Fibroblast of lung (primary cell): ENCODE measurements at regions not wholly inside any gene's neighbourhood (a gene's known extent, or its start where the extent isn't known, plus 50 kb on each side); places are given as distances from the start of the nearest gene placed in this dataset.

Source experiments
- DNase-seq, 2 donors: peaks; one replicate each; pipeline versions ENCODE4 v3.0.0 to v3.0.0-alpha.2; 2010; ENCODE audit warnings: low read depth in 2 of 2
- H2AFZ ChIP-seq: 2 replicates; pipeline ENCODE4 v1.5.1; 2012; ENCODE audit warnings: low read length, control low read depth, inconsistent platforms
- H3K27ac ChIP-seq: 2 replicates; pipeline ENCODE4 v1.5.1; 2011; ENCODE audit warnings: low read length, control low read depth; ENCODE audit not compliant: insufficient read depth
- H3K27me3 ChIP-seq: 2 replicates; pipeline ENCODE4 v1.5.1; 2011; ENCODE audit warnings: mild to moderate bottlenecking, low read length; ENCODE audit not compliant: control insufficient read depth, insufficient read depth
- H3K36me3 ChIP-seq: 2 replicates; pipeline ENCODE4 v1.5.1; 2011; ENCODE audit warnings: low read length; ENCODE audit not compliant: control insufficient read depth, insufficient read depth
- H3K4me1 ChIP-seq: 2 replicates; pipeline ENCODE4 v1.5.1; 2011; ENCODE audit warnings: low read length; ENCODE audit not compliant: control insufficient read depth, insufficient read depth; ENCODE audit errors: extremely low read depth
- H3K4me2 ChIP-seq: 2 replicates; pipeline ENCODE4 v1.5.1; 2011; ENCODE audit warnings: low read length, control low read depth; ENCODE audit not compliant: insufficient read depth; ENCODE audit errors: extremely low read depth
- H3K4me3 ChIP-seq, 4 experiments: fragments of 200-600 bp in 1 of 4; sonication (generic) in 1 of 4; replicated peaks in 1 of 4; 2 replicates each; pipeline ENCODE4 v1.5.1; 2011 to 2016; ENCODE audit warnings: low read length in 4 of 4, low read depth in 3 of 4, mild to moderate bottlenecking in 3 of 4, control low read depth in 2 of 4, inconsistent platforms in 1 of 4, mixed read lengths in 1 of 4; ENCODE audit not compliant: insufficient read depth in 1 of 4; ENCODE audit errors: control extremely low read depth in 1 of 4
- H3K79me2 ChIP-seq: 2 replicates; pipeline ENCODE4 v1.5.1; 2012; ENCODE audit warnings: mild to moderate bottlenecking, low read length, inconsistent platforms; ENCODE audit not compliant: control insufficient read depth, insufficient read depth
- H3K9ac ChIP-seq: 2 replicates; pipeline ENCODE4 v1.5.1; 2011; ENCODE audit warnings: mild to moderate bottlenecking, low read length, control low read depth; ENCODE audit not compliant: insufficient read depth
- H3K9me3 ChIP-seq: 2 replicates; pipeline ENCODE4 v1.5.1; 2012; ENCODE audit warnings: low read depth, low read length; ENCODE audit not compliant: control insufficient read depth, insufficient read depth
- H4K20me1 ChIP-seq: 2 replicates; pipeline ENCODE4 v1.5.1; 2011; ENCODE audit warnings: low read length; ENCODE audit not compliant: control insufficient read depth, insufficient read depth; ENCODE audit errors: extremely low read depth
- EZH2 ChIP-seq: IDR thresholded peaks from 2 replicates; pipeline ENCODE4 v1.5.1; 2012; ENCODE audit warnings: low read length, control low read depth, mild to moderate bottlenecking; ENCODE audit errors: missing control alignments
- TF ChIP-seq, protein P1 (sequence below), 2 donors: IDR thresholded peaks in 1 of 2; conservative IDR thresholded peaks in 1 of 2; 1 replicate in 1 of 2; 2 replicates in 1 of 2; pipeline ENCODE4 v1.5.1; 2011 to 2012; ENCODE audit warnings: low read length in 2 of 2, control low read depth in 1 of 2, inconsistent platforms in 1 of 2, low read depth in 1 of 2, mild to moderate bottlenecking in 1 of 2

DNA sequence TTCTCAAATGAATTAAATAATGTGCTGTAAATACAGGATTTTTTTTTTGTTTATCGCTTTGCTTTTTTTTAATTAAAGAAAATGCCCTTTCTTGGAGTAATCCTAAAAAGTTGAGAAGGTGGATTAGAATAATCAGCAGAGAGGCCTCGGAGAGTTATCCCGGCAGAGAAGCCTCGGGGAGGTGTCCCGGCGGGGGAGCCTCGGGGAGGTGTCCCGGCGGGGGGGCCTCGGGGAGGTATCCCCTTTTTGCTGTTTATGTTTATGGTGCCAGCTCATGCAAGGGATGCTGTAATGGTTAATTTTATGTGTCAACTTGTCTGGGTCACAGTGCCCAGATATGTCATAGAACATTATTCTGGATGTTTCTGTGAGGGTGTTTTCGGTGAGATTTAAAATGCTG, 263.0 kb upstream of the TRIB2 start:
- no peaks in the 10 kb centered on the region for H3K36me3 ChIP-seq
- H2AFZ ChIP-seq, result no peak overlapping the region

DNA sequence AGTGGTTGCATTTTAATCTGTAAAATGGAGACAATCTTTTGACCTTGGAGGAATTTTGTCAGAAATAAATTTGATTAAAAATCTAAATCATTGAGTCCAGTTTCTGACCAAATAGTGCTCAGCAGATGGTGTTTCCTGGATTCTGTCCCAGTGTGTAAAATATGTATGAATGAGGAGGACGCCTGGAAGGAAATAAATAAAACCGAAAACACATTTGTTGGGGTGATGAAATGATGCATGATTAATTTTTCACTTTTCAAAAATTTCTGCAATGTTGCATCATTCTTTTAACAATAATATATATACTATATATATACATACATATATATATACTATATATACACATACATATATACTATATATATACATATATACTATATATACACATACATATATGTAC, 261.1 kb upstream of the TRIB2 start:
- H2AFZ ChIP-seq, result no peak overlapping the region
- no peak overlapping the region for H3K9ac ChIP-seq
- DNase-seq, result peak in 1 of 2 donors; percentile 78
- H3K9me3 ChIP-seq, result no peaks in the 10 kb centered on the region
- no peak overlapping the region for H3K4me2 ChIP-seq
- H3K79me2 ChIP-seq, result no peaks in the 10 kb centered on the region
- TF ChIP-seq, protein P1, sequence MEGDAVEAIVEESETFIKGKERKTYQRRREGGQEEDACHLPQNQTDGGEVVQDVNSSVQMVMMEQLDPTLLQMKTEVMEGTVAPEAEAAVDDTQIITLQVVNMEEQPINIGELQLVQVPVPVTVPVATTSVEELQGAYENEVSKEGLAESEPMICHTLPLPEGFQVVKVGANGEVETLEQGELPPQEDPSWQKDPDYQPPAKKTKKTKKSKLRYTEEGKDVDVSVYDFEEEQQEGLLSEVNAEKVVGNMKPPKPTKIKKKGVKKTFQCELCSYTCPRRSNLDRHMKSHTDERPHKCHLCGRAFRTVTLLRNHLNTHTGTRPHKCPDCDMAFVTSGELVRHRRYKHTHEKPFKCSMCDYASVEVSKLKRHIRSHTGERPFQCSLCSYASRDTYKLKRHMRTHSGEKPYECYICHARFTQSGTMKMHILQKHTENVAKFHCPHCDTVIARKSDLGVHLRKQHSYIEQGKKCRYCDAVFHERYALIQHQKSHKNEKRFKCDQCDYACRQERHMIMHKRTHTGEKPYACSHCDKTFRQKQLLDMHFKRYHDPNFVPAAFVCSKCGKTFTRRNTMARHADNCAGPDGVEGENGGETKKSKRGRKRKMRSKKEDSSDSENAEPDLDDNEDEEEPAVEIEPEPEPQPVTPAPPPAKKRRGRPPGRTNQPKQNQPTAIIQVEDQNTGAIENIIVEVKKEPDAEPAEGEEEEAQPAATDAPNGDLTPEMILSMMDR (conservative IDR thresholded peaks at IDR 0.05 in 1 of 2, IDR thresholded peaks at IDR 0.05 in 1 of 2; ENCODE audit: low read depth in 1 of 2, low read length in 2 of 2), result no peak
- TF ChIP-seq EZH2, result no peak
- H4K20me1 ChIP-seq, result no peaks in the 10 kb centered on the region
- no peaks in the 10 kb centered on the region for H3K36me3 ChIP-seq
- H3K27ac ChIP-seq, result no peak overlapping the region
- H3K4me1 ChIP-seq, result peaks cover 16% of the 10 kb centered on the region
- H3K27me3 ChIP-seq, result no peaks in the 10 kb centered on the region
- H3K4me3 ChIP-seq, result no peak overlapping the region

More for the DNA sequence above, 263.0 kb upstream of the TRIB2 start:
- TF ChIP-seq, protein P1 (conservative IDR thresholded peaks at IDR 0.05 in 1 of 2, IDR thresholded peaks at IDR 0.05 in 1 of 2; ENCODE audit: low read depth in 1 of 2, low read length in 2 of 2), result no peak
- TF ChIP-seq EZH2, result no peak
- H3K27me3 ChIP-seq, result no peaks in the 10 kb centered on the region
- H4K20me1 ChIP-seq, result no peaks in the 10 kb centered on the region
- no peak overlapping the region for H3K27ac ChIP-seq
- no peak overlapping the region for H3K4me3 ChIP-seq
- no peaks in the 10 kb centered on the region for H3K79me2 ChIP-seq
- no peaks in the 10 kb centered on the region for H3K9me3 ChIP-seq
- no peak for DNase-seq
- H3K4me2 ChIP-seq, result no peak overlapping the region
- no peak overlapping the region for H3K9ac ChIP-seq
- peaks cover 18% of the 10 kb centered on the region for H3K4me1 ChIP-seq

DNA sequence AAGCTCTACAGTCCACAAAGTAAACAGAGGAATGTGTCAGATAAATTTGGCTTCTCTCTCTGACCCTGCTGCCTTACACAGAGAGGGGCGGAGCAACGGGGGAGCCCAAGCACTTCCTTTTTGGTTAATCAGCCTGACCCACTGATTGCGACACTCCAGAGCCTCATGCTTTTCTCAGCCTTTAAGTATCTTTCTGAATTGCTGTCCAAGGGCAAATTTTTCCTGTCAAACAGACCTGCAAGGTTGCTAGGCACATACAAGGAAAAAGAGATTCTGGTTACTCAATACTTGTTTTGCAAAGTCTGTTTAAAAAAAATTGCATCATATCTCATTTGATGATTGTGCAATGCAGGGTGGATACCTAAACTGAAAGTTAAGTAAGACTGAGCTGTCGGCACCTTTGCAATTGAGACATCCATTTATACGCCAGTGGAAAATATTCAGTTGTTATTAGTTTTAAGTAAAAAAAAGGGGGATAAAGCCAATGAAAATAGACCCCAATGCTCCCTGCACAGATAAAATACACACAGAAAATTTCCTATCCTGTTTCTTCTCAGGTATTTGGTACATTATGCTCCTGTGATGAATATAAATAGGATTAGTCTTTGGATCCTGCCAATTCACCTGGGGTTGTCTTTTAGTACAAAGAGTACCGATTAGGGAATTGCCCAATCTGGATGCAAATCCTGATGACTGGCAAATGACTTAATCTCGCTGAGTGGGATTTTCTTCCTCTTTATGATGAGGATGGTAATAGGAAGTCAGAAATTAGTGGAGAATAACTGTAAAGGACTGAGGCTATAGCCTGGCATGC, 260.2 kb upstream of the TRIB2 start:
- Histone ChIP-seq H4K20me1 (no peaks in the 10 kb centered on the region), H3K27ac (no peak overlapping the region), H3K4me1 (peaks cover 15% of the 10 kb centered on the region), H3K9me3 (no peaks in the 10 kb centered on the region), H3K9ac (no peak overlapping the region), H2AFZ (no peak overlapping the region), H3K4me2 (peak overlapping the region; percentile 33), H3K36me3 (no peaks in the 10 kb centered on the region), H3K4me3 (peak overlapping the region in 1 of 4 experiments; percentile 1), H3K27me3 (no peaks in the 10 kb centered on the region), H3K79me2 (no peaks in the 10 kb centered on the region)
- TF ChIP-seq, protein P1 (conservative IDR thresholded peaks at IDR 0.05 in 1 of 2, IDR thresholded peaks at IDR 0.05 in 1 of 2; ENCODE audit: low read depth in 1 of 2, low read length in 2 of 2), result no peak
- no peak for TF ChIP-seq EZH2
- DNase-seq, result peak; percentile 98 to 100
